K562 (cell line): ENCODE measurements at regions not wholly inside any gene's neighbourhood (a gene's known extent, or its start where the extent isn't known, plus 50 kb on each side); places are given as distances from the start of the nearest gene placed in this dataset.

Experiments
- ATAC-seq: fragments of 200-7000 bp; cut with Tn5 transposase; 3 replicates; pipeline ENCODE4 v1.9.1; 2020; ENCODE audit warnings: moderate library complexity
- BruUV-seq: library from RNA; stranded (reverse); fragments of 400-500 nt; replicated peaks from 2 replicates; lab custom pipeline; 2021; lab: Mats Ljungman, UMichigan
- CTCF ChIA-PET: fragments of 300-600 bp; formaldehyde crosslinking; extraction: SDS; loops from one replicate; lab custom pipeline; 2021; ENCODE audit warnings: low intra/inter-chr PET ratio; lab: Yijun Ruan, JAX
- POLR2A ChIA-PET: fragments of 300-600, 350-650 bp; sonication (Branson Sonifier 250); formaldehyde crosslinking; extraction: SDS; loops from one replicate; lab custom pipeline; 2021; ENCODE audit warnings: antibody characterized with exemption, inconsistent platforms; lab: Yijun Ruan, JAX
- DNase-seq, 4 experiments: peaks; one replicate each; pipeline versions ENCODE4 v3.0.0 to v3.0.0-alpha.2; 2011 to 2018; ENCODE audit warnings: low spot score in 3 of 4, mixed read lengths in 3 of 4; ENCODE audit errors: extremely low read depth in 1 of 4
- FAIRE-seq: peaks from 2 replicates; lab custom pipeline; 2011; peaks lifted over from hg19 to GRCh38; lab: Jason Lieb, UNC
- H2AFZ ChIP-seq: 2 replicates; pipeline ENCODE4 v1.6.0; 2011; ENCODE audit warnings: low read depth, low read length, control low read depth, inconsistent platforms
- H3K27ac ChIP-seq: fragments of 200-600 bp; 3 replicates; pipeline ENCODE4 v1.8.0; 2011; ENCODE audit warnings: low read depth, mild to moderate bottlenecking, control low read depth, inconsistent platforms, low read length, moderate library complexity, mixed read lengths; ENCODE audit errors: extremely low read depth
- H3K27me3 ChIP-seq, 2 experiments: fragments of 300-600 bp in 1 of 2; 2 replicates in 1 of 2; 3 replicates in 1 of 2; pipeline versions ENCODE4 v1.6.0 to v1.8.0; 2011; ENCODE audit warnings: inconsistent platforms in 2 of 2, low read length in 2 of 2, mild to moderate bottlenecking in 1 of 2, mixed read lengths in 1 of 2, moderate library complexity in 1 of 2; ENCODE audit not compliant: control insufficient read depth in 2 of 2, insufficient read depth in 2 of 2
- H3K36me3 ChIP-seq: fragments of 300-600 bp; 3 replicates; pipeline ENCODE4 v1.8.0; 2011; ENCODE audit warnings: mild to moderate bottlenecking, low read length, inconsistent platforms; ENCODE audit not compliant: control insufficient read depth, insufficient read depth
- H3K4me1 ChIP-seq, 2 experiments: fragments of 200-600 bp in 1 of 2; replicated peaks in 1 of 2; 2 replicates in 1 of 2; 3 replicates in 1 of 2; pipeline versions ENCODE4 v1.5.1 to v1.8.0; 2011; ENCODE audit warnings: inconsistent platforms in 2 of 2, low read length in 2 of 2, mild to moderate bottlenecking in 1 of 2, mixed read lengths in 1 of 2, moderate library complexity in 1 of 2; ENCODE audit not compliant: control insufficient read depth in 2 of 2, insufficient read depth in 2 of 2
- H3K4me2 ChIP-seq: 2 replicates; pipeline ENCODE4 v1.6.1; 2011; ENCODE audit warnings: low read length, control low read depth, inconsistent platforms, mixed read lengths; ENCODE audit not compliant: insufficient read depth
- H3K4me3 ChIP-seq: fragments of 200-600 bp; sonication (generic), shearing (Covaris generic); 2 replicates; pipeline ENCODE4 v1.5.1; 2016; ENCODE audit warnings: control low read depth, inconsistent platforms
- H3K79me2 ChIP-seq: fragments of 200-600 bp; 3 replicates; pipeline ENCODE4 v1.8.0; 2011; ENCODE audit warnings: low read length, inconsistent platforms; ENCODE audit not compliant: control insufficient read depth, insufficient read depth
- H3K9ac ChIP-seq, 2 experiments: 2 replicates each; pipeline versions ENCODE4 v1.6.0 to v1.6.1; 2011; ENCODE audit warnings: low read depth in 2 of 2, low read length in 2 of 2, control low read depth in 1 of 2, inconsistent platforms in 1 of 2, mild to moderate bottlenecking in 1 of 2, mixed read lengths in 1 of 2; ENCODE audit not compliant: insufficient read depth in 1 of 2
- H3K9me1 ChIP-seq: one replicate; pipeline ENCODE4 v1.6.0; 2011; ENCODE audit warnings: inconsistent platforms, mild to moderate bottlenecking, low read length, moderate library complexity; ENCODE audit not compliant: control insufficient read depth, insufficient read depth
- H3K9me3 ChIP-seq: replicated peaks from 2 replicates; pipeline ENCODE4 v1.5.1; 2011; ENCODE audit warnings: low read depth, low read length, inconsistent platforms; ENCODE audit not compliant: control insufficient read depth, insufficient read depth
- H4K20me1 ChIP-seq: replicated peaks from 2 replicates; pipeline ENCODE4 v1.6.1; 2011; ENCODE audit warnings: low read length, inconsistent platforms, mixed read lengths; ENCODE audit not compliant: control insufficient read depth, insufficient read depth
- ATF3 ChIP-seq, 2 experiments: fragments of 450-650 bp in 1 of 2; sonication (generic) in 1 of 2; formaldehyde crosslinking in 1 of 2; IDR thresholded peaks in 1 of 2; conservative IDR thresholded peaks in 1 of 2; 2 replicates each; pipeline versions ENCODE4 v1.6.1 to v1.8.1; 2016 to 2023; ENCODE audit warnings: mild to moderate bottlenecking in 2 of 2, moderate library complexity in 2 of 2, inconsistent platforms in 1 of 2, missing genetic modification reagents in 1 of 2
- CXXC5 ChIP-seq: fragments of 250-450 bp; sonication (Bioruptor Pico); IDR thresholded peaks from 2 replicates; pipeline ENCODE4 v1.8.0; 2022; ENCODE audit warnings: inconsistent platforms, mild to moderate bottlenecking, moderate library complexity
- HNRNPH1 ChIP-seq: fragments of 200-400 bp; formaldehyde crosslinking; optimal IDR thresholded peaks from 2 replicates; pipeline ENCODE3; 2017; ENCODE audit warnings: low read depth, mild to moderate bottlenecking, low read length, moderate library complexity
- NR1H2 ChIP-seq: sonication (generic); formaldehyde crosslinking; IDR thresholded peaks from 2 replicates; pipeline ENCODE4 v1.4.0; 2020; ENCODE audit warnings: mild to moderate bottlenecking, missing genetic modification reagents
- NRF1 ChIP-seq, 2 experiments: fragments of 450-650 bp; IDR thresholded peaks in 1 of 2; conservative IDR thresholded peaks in 1 of 2; 2 replicates each; pipeline ENCODE4 v1.6.1; 2014; ENCODE audit warnings: mild to moderate bottlenecking in 2 of 2
- PRDM10 ChIP-seq: fragments of 450-650 bp; IDR thresholded peaks from 2 replicates; pipeline ENCODE4 v1.6.1; 2018; ENCODE audit not compliant: partially characterized antibody
- RFX5 ChIP-seq: IDR thresholded peaks from 2 replicates; pipeline ENCODE4 v1.6.1; 2011; ENCODE audit warnings: low read depth, mild to moderate bottlenecking, improper control_type of control experiment, low read length
- YBX1 ChIP-seq: fragments of 450-650 bp; IDR thresholded peaks from 2 replicates; pipeline ENCODE4 v1.7.1; 2016; ENCODE audit warnings: mild to moderate bottlenecking
- ZBTB1 ChIP-seq: sonication (generic); formaldehyde crosslinking; IDR thresholded peaks from 2 replicates; pipeline ENCODE4 v1.8.1; 2023; ENCODE audit warnings: missing genetic modification reagents, low read depth, mild to moderate bottlenecking, borderline replicate concordance
- ZNF239 ChIP-seq: fragments of 250-450 bp; sonication (Bioruptor Pico); IDR thresholded peaks from 2 replicates; pipeline ENCODE4 v1.4.0; 2020; ENCODE audit warnings: mild to moderate bottlenecking
- ZNF609 ChIP-seq: sonication (generic); formaldehyde crosslinking; IDR thresholded peaks from 2 replicates; pipeline ENCODE4 v1.8.1; 2023; ENCODE audit warnings: missing genetic modification reagents, mild to moderate bottlenecking, borderline replicate concordance
- in situ Hi-C: fragments of 300-500 bp; cut with MboI; formaldehyde crosslinking; loops from 4 replicates; pipeline ENCODE4 v1.15.0; 2018; ENCODE audit warnings: inconsistent platforms, mixed read lengths
- intact Hi-C: fragments of 100-400 bp; cut with micrococcal nuclease; formaldehyde crosslinking; loops from 2 replicates; pipeline ENCODE4 v1.14.2; 2022

GRCh38 chr5:106089073-106089472 lies 1581.7 kb downstream of the EFNA5 start:
- BruUV-seq, result no TSS peak
- FAIRE-seq (no peak), DNase-seq (no peak)
- H3K79me2 ChIP-seq, result no peaks in the 10 kb centered on the region
- CTCF ChIA-PET, result no interaction called here
- no peaks in the 10 kb centered on the region for H3K36me3 ChIP-seq
- H3K9me1 ChIP-seq, result no peaks in the 10 kb centered on the region
- intact Hi-C loops (no loop called here), in situ Hi-C loops (no loop called here)
- H4K20me1 ChIP-seq, result no peaks in the 10 kb centered on the region
- H3K9ac ChIP-seq, result no peak overlapping the region
- no peak overlapping the region for H3K4me2 ChIP-seq
- no peak overlapping the region for H3K27ac ChIP-seq
- no peaks in the 10 kb centered on the region for H3K4me1 ChIP-seq
- no peaks in the 10 kb centered on the region for H3K9me3 ChIP-seq
- H3K4me3 ChIP-seq, result no peak overlapping the region
- POLR2A ChIA-PET, result no interaction called here
- H2AFZ ChIP-seq, result no peak overlapping the region
- TF ChIP-seq YBX1, result no peak
- no peak for TF ChIP-seq HNRNPH1
- no peak for TF ChIP-seq NR1H2
- TF ChIP-seq ZNF609 (CRISPR knock-in tag), result no peak
- no peak for TF ChIP-seq PRDM10
- TF ChIP-seq ZNF239 (CRISPR knock-in tag), result no peak
- no peak for TF ChIP-seq ZBTB1 (CRISPR knock-in tag)
- TF ChIP-seq CXXC5 (CRISPR knock-in tag), result no peak
- TF ChIP-seq ATF3 (IDR thresholded peaks at IDR 0.05), result no peak
- no peak for TF ChIP-seq ATF3 (CRISPR knock-in tag; conservative IDR thresholded peaks at IDR 0.05)
- no peak for TF ChIP-seq NRF1 (conservative IDR thresholded peaks at IDR 0.05 in 1 of 2, IDR thresholded peaks at IDR 0.05 in 1 of 2)
- TF ChIP-seq RFX5, result no peak
- TF ChIP-seq, all 486 proteins: peak for 0
- H3K27me3 ChIP-seq, result no peaks in the 10 kb centered on the region
- no peak for ATAC-seq
